ENCODE measurements at regions not wholly inside any gene's neighbourhood (a gene's known extent, or its start where the extent isn't known, plus 50 kb on each side); places are given as distances from the start of the nearest gene placed in this dataset.
"Not testable (repeated sequence)": the region's sequence is repeated elsewhere in the genome, so short reads cannot be mapped to it uniquely, and the experiment has no call there.

GRCh38 chr12:47410383-47410782 is 295.4 kb downstream of the RPAP3 start:
- no peak for DNase-seq (ENCODE audit: low spot score)

GRCh38 chr12:47409310-47409987 is 296.4 kb downstream of the RPAP3 start:
- no peak for DNase-seq (ENCODE audit: low spot score)

DNA sequence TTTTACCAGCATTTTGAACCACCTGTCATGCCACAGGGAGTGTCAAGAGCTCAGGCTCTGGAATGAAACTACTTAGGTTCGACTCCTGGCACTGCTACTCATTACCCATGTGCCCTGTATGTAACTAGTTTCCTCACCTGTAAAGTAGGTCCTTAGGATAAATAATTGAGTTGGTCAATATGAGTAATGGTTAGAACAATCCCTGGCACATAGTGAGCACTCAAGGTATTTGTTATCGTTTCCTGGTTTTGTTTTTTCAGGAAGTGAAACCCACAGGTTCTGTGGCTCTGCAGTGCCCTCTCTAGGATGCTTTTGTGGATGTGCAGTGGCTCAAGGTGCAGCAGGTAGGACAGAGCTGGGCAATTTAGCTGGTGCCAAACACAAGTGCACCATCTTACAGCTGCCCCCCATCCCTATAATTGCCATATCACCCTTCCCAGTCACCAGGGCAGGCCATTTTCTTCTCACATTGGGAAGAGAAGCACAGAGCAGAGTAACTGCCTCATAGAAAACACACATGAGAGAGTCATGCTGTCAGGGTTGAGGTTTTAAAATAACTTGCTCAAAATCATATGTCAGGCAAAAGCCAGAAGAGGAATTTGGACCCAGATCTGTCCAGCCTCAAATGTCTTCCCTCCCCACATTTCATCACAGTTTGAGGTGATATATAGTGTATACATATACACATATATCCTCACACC is 297.5 kb downstream of the RPAP3 start:
- DNase-seq (ENCODE audit: low spot score): no peak

- no peak for DNase-seq (ENCODE audit: low spot score)
Measured at GRCh38 chr12:47407463-47408129, 298.2 kb downstream of the RPAP3 start.

DNA sequence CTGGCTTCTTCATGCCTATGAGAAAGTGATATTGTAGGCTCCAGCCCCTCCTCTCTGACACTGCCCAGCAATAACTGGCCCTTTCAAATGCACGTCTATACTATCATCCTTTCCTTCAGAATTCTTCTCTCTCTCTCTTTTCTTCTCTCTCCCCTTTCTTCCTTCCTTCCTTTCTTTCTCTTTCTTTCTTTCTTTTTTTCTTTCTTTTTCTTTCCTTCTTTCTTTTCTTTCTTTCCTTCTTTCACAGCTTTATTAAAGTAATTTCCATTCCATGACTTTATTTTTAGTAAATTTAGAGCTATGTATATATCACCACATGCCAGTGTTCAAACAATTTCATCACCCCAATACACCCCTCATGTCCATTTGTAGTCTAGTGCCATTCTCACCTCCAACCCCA is 302.1 kb downstream of the RPAP3 start:
- DNase-seq (ENCODE audit: low spot score): no peak

DNA sequence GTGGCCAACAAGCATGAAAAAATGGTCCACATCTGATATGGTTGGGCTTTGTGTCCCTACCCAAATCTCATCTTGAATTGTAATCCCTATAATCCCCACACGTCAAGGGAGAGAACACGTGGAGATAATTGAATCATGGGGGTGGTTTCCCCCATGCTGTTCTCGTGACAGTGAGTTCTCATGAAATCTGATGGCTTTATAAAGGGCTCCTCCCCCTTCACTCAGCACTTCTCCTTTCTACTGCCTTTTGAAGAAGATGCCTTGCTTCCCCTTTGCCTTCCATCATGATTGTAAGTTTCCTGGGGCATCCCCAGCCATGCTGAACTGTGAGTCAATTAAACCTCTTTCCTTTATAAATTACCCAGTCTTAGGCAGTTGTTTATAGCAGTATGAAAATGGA is 304.6 kb downstream of the RPAP3 start:
- DNase-seq (ENCODE audit: low spot score): not testable (repeated sequence)

GRCh38 chr12:47400266-47400665 is 305.6 kb downstream of the RPAP3 start:
- DNase-seq (ENCODE audit: low spot score): no peak

- no peak for DNase-seq (ENCODE audit: low spot score)
Measured at GRCh38 chr12:47397664-47398281, 308.1 kb downstream of the RPAP3 start.

DNA sequence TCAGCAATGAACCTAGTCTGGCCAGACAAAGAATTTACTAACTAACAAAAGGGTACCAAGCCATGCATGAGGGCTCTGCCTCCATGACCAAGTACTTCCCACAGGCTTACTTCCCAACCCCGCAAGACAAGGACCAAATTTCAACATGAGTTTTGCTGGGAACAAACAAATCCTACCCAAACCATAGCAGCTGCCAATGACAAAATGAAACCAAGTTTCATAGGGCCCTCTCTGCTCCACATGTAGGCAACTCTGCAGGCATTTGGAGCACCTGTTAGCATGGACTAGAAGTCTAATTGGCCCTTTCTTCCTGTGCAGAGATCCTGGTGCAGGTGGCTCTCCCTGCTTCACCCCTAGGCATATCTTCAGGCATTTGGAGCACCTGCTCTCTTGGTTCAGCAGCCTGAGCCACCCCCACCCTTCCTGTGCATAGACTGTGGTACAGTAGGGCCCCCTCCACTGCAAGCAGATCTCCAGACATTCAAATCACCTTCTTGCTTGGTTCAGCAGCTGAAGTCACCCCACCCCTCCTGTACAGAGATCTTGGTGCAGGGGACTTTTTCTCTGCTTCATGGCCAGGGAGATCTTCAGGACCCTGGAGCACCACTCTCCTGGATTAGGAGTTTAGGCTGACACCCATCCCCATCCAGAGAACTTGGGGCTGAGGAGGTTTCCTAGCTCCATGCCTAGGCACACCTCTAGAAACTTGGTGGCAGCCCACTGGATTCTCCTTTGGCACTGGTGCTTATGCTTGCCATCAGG is 308.7 kb downstream of the RPAP3 start:
- no peak for DNase-seq (ENCODE audit: low spot score)

GRCh38 chr12:47394070-47394469 is 311.8 kb downstream of the RPAP3 start:
- no peak for DNase-seq (ENCODE audit: low spot score)

- no peak for DNase-seq (ENCODE audit: low spot score)
Measured at GRCh38 chr12:47393403-47393790, 312.4 kb downstream of the RPAP3 start.

GRCh38 chr12:47391566-47391965 is 311.8 kb upstream of the AMIGO2 start:
- no peak for DNase-seq (ENCODE audit: low spot score)

GRCh38 chr12:47388712-47389111 is 309.0 kb upstream of the AMIGO2 start:
- DNase-seq (ENCODE audit: low spot score): no peak

DNA sequence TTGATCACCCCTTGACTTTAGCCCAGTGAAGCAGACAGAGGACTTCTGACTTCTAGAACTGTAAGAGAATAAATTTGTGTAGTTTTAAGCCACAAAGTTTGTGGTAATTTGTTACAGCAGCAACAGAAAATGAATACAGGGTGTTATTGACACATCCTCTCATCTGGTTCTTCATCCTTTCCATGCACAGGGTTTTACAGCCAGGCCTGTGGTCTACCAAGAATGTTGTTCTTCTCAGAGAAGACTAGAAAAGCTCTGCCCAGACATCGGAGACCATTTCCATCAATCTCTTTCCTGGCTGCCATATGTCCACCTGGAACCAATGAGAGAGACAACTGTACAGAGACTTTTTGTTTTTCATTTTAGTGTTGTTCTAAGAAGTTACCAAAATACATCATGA is 308.2 kb upstream of the AMIGO2 start:
- DNase-seq (ENCODE audit: low spot score): no peak

GRCh38 chr12:47385653-47386052 is 305.9 kb upstream of the AMIGO2 start:
- no peak for DNase-seq (ENCODE audit: low spot score)

DNA sequence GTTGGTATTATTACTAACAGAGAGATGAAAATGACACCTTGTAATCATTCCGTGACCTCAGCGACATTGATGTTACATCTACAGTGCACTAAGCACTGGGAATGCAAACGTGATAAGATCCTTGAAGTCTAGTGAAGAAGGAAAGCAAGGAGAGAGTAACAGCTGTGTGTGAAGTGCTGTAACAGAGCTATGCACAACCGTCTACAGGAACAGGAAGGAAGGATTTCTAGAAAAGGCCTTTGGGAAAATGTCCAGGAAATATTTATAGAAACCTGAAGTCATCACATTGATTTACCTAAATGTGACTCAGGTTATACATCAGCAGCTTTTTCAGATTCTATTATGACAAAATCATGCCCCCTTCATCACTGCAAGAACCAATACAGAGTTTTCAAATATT is 304.2 kb upstream of the AMIGO2 start:
- DNase-seq (ENCODE audit: low spot score): no peak

GRCh38 chr12:47382305-47382704 is 302.5 kb upstream of the AMIGO2 start:
- no peak for DNase-seq (ENCODE audit: low spot score)

DNA sequence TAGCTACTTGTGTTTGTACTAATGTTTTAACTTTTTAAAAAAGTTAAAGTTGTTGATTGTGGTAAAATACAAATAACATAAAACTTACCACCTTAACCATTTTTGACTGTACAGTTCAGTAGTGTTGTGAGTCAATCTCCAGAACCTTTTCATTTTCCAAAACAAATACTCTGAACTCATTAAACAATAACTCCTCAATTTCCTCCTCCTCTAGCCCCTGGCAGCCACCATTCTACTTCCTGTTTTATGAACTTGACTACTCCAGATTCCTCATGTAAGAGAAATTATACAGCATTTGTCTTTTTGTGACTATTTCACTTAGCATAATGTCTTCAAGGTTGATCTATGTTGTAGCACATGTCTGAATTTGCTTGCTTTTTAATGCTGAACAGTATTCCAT is 299.1 kb upstream of the AMIGO2 start:
- no peak for DNase-seq (ENCODE audit: low spot score)

GRCh38 chr12:47378222-47378582 is 298.4 kb upstream of the AMIGO2 start:
- DNase-seq (ENCODE audit: low spot score): no peak

DNA sequence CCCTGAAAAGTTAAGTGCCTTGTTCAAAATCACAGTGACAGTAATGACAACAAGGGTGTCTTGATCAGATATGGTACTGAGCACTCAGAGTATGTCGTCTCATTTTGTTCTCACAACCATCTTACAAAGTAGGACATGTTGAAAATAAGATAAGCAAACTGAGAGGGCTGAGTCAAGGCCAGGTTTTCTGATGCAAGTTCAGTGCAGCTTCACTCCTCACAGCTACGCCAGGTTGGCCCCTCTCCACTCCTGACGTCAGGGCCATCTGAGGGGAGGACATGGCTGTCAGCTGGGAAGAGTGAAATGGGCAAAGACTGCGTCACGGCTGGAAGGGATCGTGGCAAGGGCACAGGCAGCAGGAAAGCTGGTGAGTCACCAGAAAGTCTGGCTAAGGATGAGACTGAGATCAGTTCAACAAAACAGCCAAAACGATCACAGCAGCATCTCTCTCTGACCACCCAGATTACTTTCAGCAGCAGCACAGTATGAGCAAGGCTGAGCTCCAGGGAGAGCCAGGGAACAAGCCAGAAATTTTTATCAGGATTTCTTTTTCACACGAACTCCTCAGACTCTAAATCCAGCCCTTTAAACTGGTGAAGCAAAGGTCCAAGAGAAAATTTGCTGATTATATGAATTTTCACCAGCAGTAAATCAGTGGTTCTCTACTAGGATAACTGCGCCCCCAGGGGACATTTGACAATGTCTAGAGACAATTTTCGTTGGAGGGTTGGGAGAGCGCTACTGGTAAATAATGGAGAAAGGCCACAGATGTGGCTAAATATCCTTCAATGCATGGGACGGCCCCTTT is 297.9 kb upstream of the AMIGO2 start:
- no peak for DNase-seq (ENCODE audit: low spot score)

DNA sequence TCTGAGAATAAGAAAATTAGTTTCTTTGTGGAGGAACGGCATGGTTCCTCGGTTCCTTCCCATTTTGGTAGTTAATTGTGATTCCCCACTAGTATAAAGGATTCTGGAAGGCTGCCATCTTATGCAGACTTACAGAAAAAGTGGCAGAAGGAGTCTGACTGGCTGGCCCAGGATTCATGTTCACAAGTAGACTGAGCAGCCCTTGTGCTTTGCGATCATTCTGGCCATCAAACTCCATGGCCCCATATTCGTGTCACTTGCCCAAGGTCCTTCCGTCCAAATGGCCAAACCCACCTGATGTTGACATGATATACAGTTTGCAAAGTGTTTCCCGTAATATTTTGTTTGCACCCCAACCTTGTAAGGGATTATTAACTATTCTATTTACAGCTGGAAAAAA is 297.2 kb upstream of the AMIGO2 start:
- no peak for DNase-seq (ENCODE audit: low spot score)
